WTC11 (cell line): ENCODE measurements at regions not wholly inside any gene's neighbourhood (a gene's known extent, or its start where the extent isn't known, plus 50 kb on each side); places are given as distances from the start of the nearest gene placed in this dataset.

Experiments used
- ATAC-seq: fragments of 200-7000 bp; cut with Tn5 transposase; 2 replicates; pipeline ENCODE4 v1.10.0; 2021; ENCODE audit warnings: mild to moderate bottlenecking, moderate library complexity
- CTCF ChIA-PET: fragments of 300-600 bp; sonication (Branson Sonifier 250); formaldehyde crosslinking; loops from one replicate; lab custom pipeline; 2021; ENCODE audit warnings: antibody characterized with exemption; lab: Charles Lee
- POLR2A ChIA-PET: fragments of 350-600 bp; sonication (Branson Sonifier 250); formaldehyde crosslinking; loops from one replicate; lab custom pipeline; 2021; ENCODE audit warnings: antibody characterized with exemption; lab: Charles Lee
- DNase-seq: peaks from one replicate; pipeline ENCODE4 v3.0.0; 2021; ENCODE audit warnings: low spot score
- H3K27ac Mint-ChIP-seq: 2 replicates; pipeline ENCODE4 v1.8.0; 2021; ENCODE audit warnings: mixed read lengths
- H3K27me3 Mint-ChIP-seq: 2 replicates; pipeline ENCODE4 v1.8.0; 2021; ENCODE audit warnings: low read depth, mild to moderate bottlenecking, moderate library complexity, mixed read lengths
- H3K36me3 Mint-ChIP-seq: 2 replicates; pipeline ENCODE4 v1.8.0; 2021; ENCODE audit warnings: mixed read lengths
- H3K4me1 Mint-ChIP-seq: 2 replicates; pipeline ENCODE4 v1.8.0; 2022; ENCODE audit warnings: mixed read lengths
- H3K4me3 Mint-ChIP-seq: 2 replicates; pipeline ENCODE4 v1.8.0; 2021; ENCODE audit warnings: mild to moderate bottlenecking, moderate library complexity, mixed read lengths
- H3K9me3 Mint-ChIP-seq: 2 replicates; pipeline ENCODE4 v1.8.0; 2021; ENCODE audit warnings: mixed read lengths
- AFF4 ChIP-seq: sonication (generic); formaldehyde crosslinking; IDR thresholded peaks from 2 replicates; pipeline ENCODE4 v1.8.1; 2023; ENCODE audit warnings: mild to moderate bottlenecking, missing genetic modification reagents, borderline replicate concordance
- ATF1 ChIP-seq: sonication (generic); formaldehyde crosslinking; IDR thresholded peaks from 2 replicates; pipeline ENCODE4 v1.8.1; 2023; ENCODE audit warnings: mild to moderate bottlenecking, moderate library complexity, missing genetic modification reagents
- CREB1 ChIP-seq: sonication (generic); formaldehyde crosslinking; IDR thresholded peaks from 2 replicates; pipeline ENCODE4 v1.8.0; 2023; ENCODE audit warnings: mild to moderate bottlenecking, missing genetic modification reagents
- E2F5 ChIP-seq: sonication (generic); formaldehyde crosslinking; IDR thresholded peaks from 2 replicates; pipeline ENCODE4 v1.8.1; 2022; ENCODE audit warnings: mild to moderate bottlenecking, moderate library complexity, missing genetic modification reagents
- ESRRA ChIP-seq: sonication (generic); formaldehyde crosslinking; IDR thresholded peaks from 2 replicates; pipeline ENCODE4 v1.8.1; 2022; ENCODE audit warnings: mild to moderate bottlenecking, missing genetic modification reagents, borderline replicate concordance
- FOXK1 ChIP-seq: sonication (generic); formaldehyde crosslinking; IDR thresholded peaks from 2 replicates; pipeline ENCODE4 v1.8.0; 2022; ENCODE audit warnings: mild to moderate bottlenecking, moderate library complexity, missing genetic modification reagents
- GABPB1 ChIP-seq: sonication (generic); formaldehyde crosslinking; IDR thresholded peaks from 2 replicates; pipeline ENCODE4 v1.8.1; 2023; ENCODE audit warnings: mild to moderate bottlenecking, missing genetic modification reagents
- NFATC4 ChIP-seq: fragments of 250-450 bp; sonication (Bioruptor Pico); IDR thresholded peaks from 2 replicates; pipeline ENCODE4 v1.9.0; 2021; ENCODE audit warnings: mild to moderate bottlenecking
- NFE2L1 ChIP-seq: sonication (generic); formaldehyde crosslinking; IDR thresholded peaks from 2 replicates; pipeline ENCODE4 v1.8.1; 2023; ENCODE audit warnings: missing genetic modification reagents
- NFYB ChIP-seq: sonication (generic); formaldehyde crosslinking; conservative IDR thresholded peaks from 2 replicates; pipeline ENCODE4 v1.8.0; 2022; ENCODE audit warnings: low read depth, missing genetic modification reagents
- OVOL2 ChIP-seq: fragments of 250-450 bp; sonication (Bioruptor Pico); IDR thresholded peaks from 2 replicates; pipeline ENCODE4 v1.9.0; 2021; ENCODE audit warnings: mild to moderate bottlenecking, borderline replicate concordance
- PREB ChIP-seq: sonication (generic); formaldehyde crosslinking; IDR thresholded peaks from 2 replicates; pipeline ENCODE4 v1.8.1; 2022; ENCODE audit warnings: mild to moderate bottlenecking, missing genetic modification reagents, moderate library complexity, borderline replicate concordance
- SP1 ChIP-seq: sonication (generic); formaldehyde crosslinking; conservative IDR thresholded peaks from 2 replicates; pipeline ENCODE4 v1.8.1; 2022; ENCODE audit warnings: missing genetic modification reagents
- TEAD1 ChIP-seq: sonication (generic); formaldehyde crosslinking; IDR thresholded peaks from 2 replicates; pipeline ENCODE4 v1.8.0; 2022; ENCODE audit warnings: mild to moderate bottlenecking, missing genetic modification reagents
- TEAD4 ChIP-seq: sonication (generic); formaldehyde crosslinking; IDR thresholded peaks from 2 replicates; pipeline ENCODE4 v1.8.0; 2022; ENCODE audit warnings: mild to moderate bottlenecking, missing genetic modification reagents
- ZNF232 ChIP-seq: sonication (generic); formaldehyde crosslinking; IDR thresholded peaks from 2 replicates; pipeline ENCODE4 v1.8.0; 2022; ENCODE audit warnings: mild to moderate bottlenecking, missing genetic modification reagents
- ZNF423 ChIP-seq: fragments of 250-450 bp; sonication (Bioruptor Pico); IDR thresholded peaks from 2 replicates; pipeline ENCODE4 v2.1.2; 2022; ENCODE audit warnings: mild to moderate bottlenecking, moderate library complexity
- ZNF512 ChIP-seq: sonication (generic); formaldehyde crosslinking; IDR thresholded peaks from 2 replicates; pipeline ENCODE4 v1.8.1; 2022; ENCODE audit warnings: missing genetic modification reagents, borderline replicate concordance
- ZNF671 ChIP-seq: fragments of 250-450 bp; sonication (Bioruptor Pico); IDR thresholded peaks from 2 replicates; pipeline ENCODE4 v1.8.0; 2021; ENCODE audit warnings: mild to moderate bottlenecking
- TF ChIP-seq, protein P1 (sequence below): sonication (generic); formaldehyde crosslinking; IDR thresholded peaks from 2 replicates; pipeline ENCODE4 v1.8.0; 2022; ENCODE audit warnings: mild to moderate bottlenecking, missing genetic modification reagents
- TF ChIP-seq, protein P2 (sequence below): sonication (generic); formaldehyde crosslinking; IDR thresholded peaks from 2 replicates; pipeline ENCODE4 v1.8.0; 2023; ENCODE audit warnings: missing genetic modification reagents, mild to moderate bottlenecking, borderline replicate concordance

- TF ChIP-seq ATF1 (CRISPR knock-in tag) (no peak), TEAD1 (CRISPR knock-in tag) (no peak)
Observed at GRCh38 chr4:156223985-156224384, 270.3 kb upstream of the CTSO start (continued).

GRCh38 chr4:156217236-156217635, 263.6 kb upstream of the CTSO start:
- Mint-ChIP-seq H3K9me3 (peaks cover 34% of the 10 kb centered on the region), H3K36me3 (peaks cover 26% of the 10 kb centered on the region), H3K27me3 (no peaks in the 10 kb centered on the region), H3K4me3 (no peak overlapping the region), H3K27ac (no peak overlapping the region), H3K4me1 (peaks cover 13% of the 10 kb centered on the region)
- DNase-seq (no peak), ATAC-seq (no peak)
- POLR2A ChIA-PET = no interaction called here
- no peak for TF ChIP-seq FOXK1 (CRISPR knock-in tag)
- TF ChIP-seq SP1 (CRISPR knock-in tag) = no peak
- no peak for TF ChIP-seq NFATC4 (CRISPR knock-in tag)
- no peak for TF ChIP-seq ZNF512 (CRISPR knock-in tag)
- no peak for TF ChIP-seq NFE2L1 (CRISPR knock-in tag)
- TF ChIP-seq CREB1 (CRISPR knock-in tag) = no peak
- TF ChIP-seq ZNF232 = no peak
- CTCF ChIA-PET = no interaction called here

DNA sequence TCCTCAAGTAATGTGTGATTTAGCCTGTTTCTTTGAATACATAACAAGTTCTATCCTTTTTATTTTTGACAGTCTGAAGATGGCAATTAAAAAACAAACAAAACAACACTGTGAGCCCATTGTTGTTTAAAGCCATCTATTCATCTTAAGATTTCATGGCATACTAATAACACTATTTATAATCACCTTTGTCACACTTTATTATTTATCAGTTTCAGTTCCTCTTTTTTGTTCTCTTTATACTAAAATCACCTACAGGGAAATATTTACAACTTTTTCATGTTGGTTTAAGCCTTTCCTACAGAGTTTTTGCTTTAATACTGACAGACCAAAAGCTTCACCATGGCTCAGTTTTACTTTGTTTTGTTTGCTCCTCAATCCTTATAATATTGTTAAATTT, 247.4 kb upstream of the CTSO start:
- DNase-seq (no peak), ATAC-seq (no peak)
- Mint-ChIP-seq H3K4me1 (peaks cover 7% of the 10 kb centered on the region), H3K27ac (no peak overlapping the region), H3K9me3 (no peaks in the 10 kb centered on the region), H3K4me3 (no peak overlapping the region), H3K27me3 (no peaks in the 10 kb centered on the region), H3K36me3 (no peaks in the 10 kb centered on the region)
- ChIA-PET CTCF (no interaction called here), POLR2A (no interaction called here)
- TF ChIP-seq ESRRA (no peak), ZNF423 (CRISPR knock-in tag) (no peak), SP1 (CRISPR knock-in tag) (no peak), TEAD4 (CRISPR knock-in tag) (no peak), OVOL2 (CRISPR knock-in tag) (no peak), GABPB1 (CRISPR knock-in tag) (no peak), E2F5 (no peak), TEAD1 (CRISPR knock-in tag) (no peak), PREB (no peak), NFYB (CRISPR knock-in tag) (no peak), NFATC4 (CRISPR knock-in tag) (no peak), ZNF671 (CRISPR knock-in tag) (no peak), AFF4 (CRISPR knock-in tag) (no peak)
- TF ChIP-seq, protein P1, sequence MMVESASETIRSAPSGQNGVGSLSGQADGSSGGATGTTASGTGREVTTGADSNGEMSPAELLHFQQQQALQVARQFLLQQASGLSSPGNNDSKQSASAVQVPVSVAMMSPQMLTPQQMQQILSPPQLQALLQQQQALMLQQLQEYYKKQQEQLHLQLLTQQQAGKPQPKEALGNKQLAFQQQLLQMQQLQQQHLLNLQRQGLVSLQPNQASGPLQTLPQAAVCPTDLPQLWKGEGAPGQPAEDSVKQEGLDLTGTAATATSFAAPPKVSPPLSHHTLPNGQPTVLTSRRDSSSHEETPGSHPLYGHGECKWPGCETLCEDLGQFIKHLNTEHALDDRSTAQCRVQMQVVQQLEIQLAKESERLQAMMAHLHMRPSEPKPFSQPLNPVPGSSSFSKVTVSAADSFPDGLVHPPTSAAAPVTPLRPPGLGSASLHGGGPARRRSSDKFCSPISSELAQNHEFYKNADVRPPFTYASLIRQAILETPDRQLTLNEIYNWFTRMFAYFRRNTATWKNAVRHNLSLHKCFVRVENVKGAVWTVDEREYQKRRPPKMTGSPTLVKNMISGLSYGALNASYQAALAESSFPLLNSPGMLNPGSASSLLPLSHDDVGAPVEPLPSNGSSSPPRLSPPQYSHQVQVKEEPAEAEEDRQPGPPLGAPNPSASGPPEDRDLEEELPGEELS (CRISPR knock-in tag) = no peak
- TF ChIP-seq, protein P2, sequence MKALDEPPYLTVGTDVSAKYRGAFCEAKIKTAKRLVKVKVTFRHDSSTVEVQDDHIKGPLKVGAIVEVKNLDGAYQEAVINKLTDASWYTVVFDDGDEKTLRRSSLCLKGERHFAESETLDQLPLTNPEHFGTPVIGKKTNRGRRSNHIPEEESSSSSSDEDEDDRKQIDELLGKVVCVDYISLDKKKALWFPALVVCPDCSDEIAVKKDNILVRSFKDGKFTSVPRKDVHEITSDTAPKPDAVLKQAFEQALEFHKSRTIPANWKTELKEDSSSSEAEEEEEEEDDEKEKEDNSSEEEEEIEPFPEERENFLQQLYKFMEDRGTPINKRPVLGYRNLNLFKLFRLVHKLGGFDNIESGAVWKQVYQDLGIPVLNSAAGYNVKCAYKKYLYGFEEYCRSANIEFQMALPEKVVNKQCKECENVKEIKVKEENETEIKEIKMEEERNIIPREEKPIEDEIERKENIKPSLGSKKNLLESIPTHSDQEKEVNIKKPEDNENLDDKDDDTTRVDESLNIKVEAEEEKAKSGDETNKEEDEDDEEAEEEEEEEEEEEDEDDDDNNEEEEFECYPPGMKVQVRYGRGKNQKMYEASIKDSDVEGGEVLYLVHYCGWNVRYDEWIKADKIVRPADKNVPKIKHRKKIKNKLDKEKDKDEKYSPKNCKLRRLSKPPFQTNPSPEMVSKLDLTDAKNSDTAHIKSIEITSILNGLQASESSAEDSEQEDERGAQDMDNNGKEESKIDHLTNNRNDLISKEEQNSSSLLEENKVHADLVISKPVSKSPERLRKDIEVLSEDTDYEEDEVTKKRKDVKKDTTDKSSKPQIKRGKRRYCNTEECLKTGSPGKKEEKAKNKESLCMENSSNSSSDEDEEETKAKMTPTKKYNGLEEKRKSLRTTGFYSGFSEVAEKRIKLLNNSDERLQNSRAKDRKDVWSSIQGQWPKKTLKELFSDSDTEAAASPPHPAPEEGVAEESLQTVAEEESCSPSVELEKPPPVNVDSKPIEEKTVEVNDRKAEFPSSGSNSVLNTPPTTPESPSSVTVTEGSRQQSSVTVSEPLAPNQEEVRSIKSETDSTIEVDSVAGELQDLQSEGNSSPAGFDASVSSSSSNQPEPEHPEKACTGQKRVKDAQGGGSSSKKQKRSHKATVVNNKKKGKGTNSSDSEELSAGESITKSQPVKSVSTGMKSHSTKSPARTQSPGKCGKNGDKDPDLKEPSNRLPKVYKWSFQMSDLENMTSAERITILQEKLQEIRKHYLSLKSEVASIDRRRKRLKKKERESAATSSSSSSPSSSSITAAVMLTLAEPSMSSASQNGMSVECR (CRISPR knock-in tag) = no peak
